Right lobe of liver (tissue), 4 donors: ENCODE measurements at regions not wholly inside any gene's neighbourhood (a gene's known extent, or its start where the extent isn't known, plus 50 kb on each side); places are given as distances from the start of the nearest gene placed in this dataset.

Source experiments
- POLR2A ChIP-seq: fragments of 450-650 bp; IDR thresholded peaks from one replicate; pipeline ENCODE4 v1.6.1; 2017; ENCODE audit warnings: antibody characterized with exemption, mild to moderate bottlenecking
- TF ChIP-seq, protein P1 (sequence below), 4 donors: fragments of 200-600 bp in 3 of 4; fragments of 450-650 bp in 1 of 4; IDR thresholded peaks; one replicate each; pipeline versions ENCODE4 v1.5.1 to v1.8.0; 2016 to 2022; ENCODE audit warnings: antibody characterized with exemption in 4 of 4, mild to moderate bottlenecking in 2 of 4
- donor health status: DM: no; HTN: no; CAD: no.
- donor health status: DM: no; HTN: no; CAD: no.
- donor health status: DM: no; HTN: yes; CAD: no.

DNA sequence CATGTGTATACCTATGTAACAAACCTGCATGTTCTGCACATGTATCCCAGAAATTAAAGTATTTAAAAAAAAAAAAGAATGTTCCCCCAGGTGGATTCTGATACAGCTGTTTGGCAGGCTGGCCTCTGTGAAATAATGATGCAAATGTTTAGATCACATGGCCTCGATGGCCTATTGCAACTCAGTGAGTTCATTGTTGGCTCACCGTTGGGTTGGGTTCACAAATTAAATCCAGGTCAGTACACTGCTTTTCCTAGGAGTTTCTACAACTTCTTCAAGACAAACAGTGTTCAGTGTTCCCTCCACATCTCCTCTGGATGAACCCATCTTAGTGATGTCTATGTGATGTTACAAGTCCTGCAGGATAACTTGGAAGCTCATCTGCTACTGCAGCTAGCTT is 58.3 kb upstream of the STXBP6 start:
- no peak for TF ChIP-seq POLR2A
- TF ChIP-seq, protein P1, sequence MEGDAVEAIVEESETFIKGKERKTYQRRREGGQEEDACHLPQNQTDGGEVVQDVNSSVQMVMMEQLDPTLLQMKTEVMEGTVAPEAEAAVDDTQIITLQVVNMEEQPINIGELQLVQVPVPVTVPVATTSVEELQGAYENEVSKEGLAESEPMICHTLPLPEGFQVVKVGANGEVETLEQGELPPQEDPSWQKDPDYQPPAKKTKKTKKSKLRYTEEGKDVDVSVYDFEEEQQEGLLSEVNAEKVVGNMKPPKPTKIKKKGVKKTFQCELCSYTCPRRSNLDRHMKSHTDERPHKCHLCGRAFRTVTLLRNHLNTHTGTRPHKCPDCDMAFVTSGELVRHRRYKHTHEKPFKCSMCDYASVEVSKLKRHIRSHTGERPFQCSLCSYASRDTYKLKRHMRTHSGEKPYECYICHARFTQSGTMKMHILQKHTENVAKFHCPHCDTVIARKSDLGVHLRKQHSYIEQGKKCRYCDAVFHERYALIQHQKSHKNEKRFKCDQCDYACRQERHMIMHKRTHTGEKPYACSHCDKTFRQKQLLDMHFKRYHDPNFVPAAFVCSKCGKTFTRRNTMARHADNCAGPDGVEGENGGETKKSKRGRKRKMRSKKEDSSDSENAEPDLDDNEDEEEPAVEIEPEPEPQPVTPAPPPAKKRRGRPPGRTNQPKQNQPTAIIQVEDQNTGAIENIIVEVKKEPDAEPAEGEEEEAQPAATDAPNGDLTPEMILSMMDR (IDR thresholded peaks at IDR 0.05) = no peak
